Mesenchymal stem cell (in vitro differentiated cells and primary cell): ENCODE measurements at regions not wholly inside any gene's neighbourhood (a gene's known extent, or its start where the extent isn't known, plus 50 kb on each side); places are given as distances from the start of the nearest gene placed in this dataset.

Experiments used
- DNase-seq: peaks from one replicate; pipeline ENCODE4 v3.0.0-alpha.2; 2013
- H2AFZ ChIP-seq: one replicate; pipeline ENCODE4 v1.6.1; 2013; ENCODE audit warnings: low read depth, mild to moderate bottlenecking, control low read depth, inconsistent platforms, low read length, moderate library complexity
- H2AK5ac ChIP-seq: 2 replicates; pipeline ENCODE4 v1.6.1; 2013; ENCODE audit warnings: low read length, moderate library complexity, mild to moderate bottlenecking, inconsistent platforms; ENCODE audit not compliant: severe bottlenecking
- H2BK120ac ChIP-seq: one replicate; pipeline ENCODE4 v1.6.1; 2013; ENCODE audit warnings: low read depth, mild to moderate bottlenecking, inconsistent platforms, low read length, moderate library complexity
- H2BK12ac ChIP-seq, 2 experiments: one replicate each; pipeline ENCODE4 v1.6.1; 2013; ENCODE audit warnings: inconsistent platforms in 2 of 2, low read length in 2 of 2, mild to moderate bottlenecking in 2 of 2, moderate library complexity in 2 of 2, control low read depth in 1 of 2
- H2BK15ac ChIP-seq: one replicate; pipeline ENCODE4 v1.6.1; 2013; ENCODE audit warnings: mild to moderate bottlenecking, low read depth, inconsistent platforms; ENCODE audit not compliant: poor library complexity, severe bottlenecking
- H2BK5ac ChIP-seq: 2 replicates; pipeline ENCODE4 v1.6.1; 2013; ENCODE audit warnings: low read depth, mild to moderate bottlenecking, low read length, control low read depth, inconsistent platforms; ENCODE audit not compliant: poor library complexity, severe bottlenecking
- H3K14ac ChIP-seq, 2 experiments: one replicate each; pipeline ENCODE4 v1.6.1; 2013; ENCODE audit warnings: inconsistent platforms in 2 of 2, low read length in 2 of 2, control low read depth in 1 of 2, mild to moderate bottlenecking in 1 of 2, moderate library complexity in 1 of 2
- H3K18ac ChIP-seq, 2 experiments: one replicate each; pipeline ENCODE4 v1.6.1; 2013; ENCODE audit warnings: inconsistent platforms in 2 of 2, low read length in 2 of 2, control low read depth in 1 of 2, low read depth in 1 of 2, mild to moderate bottlenecking in 1 of 2
- H3K23ac ChIP-seq, 2 experiments: one replicate each; pipeline ENCODE4 v1.6.1; 2013; ENCODE audit warnings: inconsistent platforms in 2 of 2, low read length in 2 of 2, mild to moderate bottlenecking in 2 of 2, moderate library complexity in 2 of 2, control low read depth in 1 of 2
- H3K27ac ChIP-seq: 2 replicates; pipeline ENCODE4 v1.5.1; 2013; ENCODE audit warnings: mild to moderate bottlenecking, moderate library complexity, low read length, control low read depth, inconsistent platforms; ENCODE audit not compliant: poor library complexity, severe bottlenecking
- H3K27me3 ChIP-seq, 2 experiments: 2 replicates each; pipeline versions ENCODE4 v1.6.1 to v1.7.0; 2013; ENCODE audit warnings: low read length in 2 of 2, mild to moderate bottlenecking in 2 of 2, moderate library complexity in 2 of 2, control low read depth in 1 of 2, inconsistent platforms in 1 of 2; ENCODE audit not compliant: control insufficient read depth in 1 of 2, insufficient read depth in 1 of 2
- H3K36me3 ChIP-seq, 2 experiments: 2 replicates each; pipeline versions ENCODE4 v1.6.1 to v1.7.0; 2013; ENCODE audit warnings: low read length in 2 of 2, control low read depth in 1 of 2, inconsistent platforms in 1 of 2, low read depth in 1 of 2, mild to moderate bottlenecking in 1 of 2; ENCODE audit not compliant: insufficient read depth in 2 of 2, control insufficient read depth in 1 of 2
- H3K4ac ChIP-seq, 2 experiments: one replicate each; pipeline ENCODE4 v1.6.1; 2013; ENCODE audit warnings: inconsistent platforms in 2 of 2, low read length in 2 of 2, mild to moderate bottlenecking in 2 of 2, moderate library complexity in 2 of 2, control low read depth in 1 of 2, low read depth in 1 of 2
- H3K4me1 ChIP-seq: 2 replicates; pipeline ENCODE4 v1.6.1; 2013; ENCODE audit warnings: low read depth, low read length, control low read depth; ENCODE audit not compliant: control insufficient read depth, insufficient read depth
- H3K4me2 ChIP-seq: 2 replicates; pipeline ENCODE4 v1.6.1; 2013; ENCODE audit warnings: low read length, mild to moderate bottlenecking, inconsistent platforms; ENCODE audit not compliant: poor library complexity, severe bottlenecking
- H3K4me3 ChIP-seq, 2 experiments: 2 replicates each; pipeline versions ENCODE4 v1.5.1 to v1.7.0; 2013; ENCODE audit warnings: low read length in 2 of 2, mild to moderate bottlenecking in 2 of 2, control low read depth in 1 of 2, low read depth in 1 of 2; ENCODE audit not compliant: insufficient read depth in 1 of 2
- H3K79me1 ChIP-seq: replicated peaks from 2 replicates; pipeline ENCODE4 v1.6.1; 2013; ENCODE audit warnings: mild to moderate bottlenecking, control low read depth, low read length, inconsistent platforms; ENCODE audit not compliant: poor library complexity, severe bottlenecking
- H3K9ac ChIP-seq: 2 replicates; pipeline ENCODE4 v1.7.0; 2013; ENCODE audit warnings: mild to moderate bottlenecking, low read length, moderate library complexity
- H3K9me3 ChIP-seq: 2 replicates; pipeline ENCODE4 v1.7.0; 2013; ENCODE audit warnings: mild to moderate bottlenecking, low read length; ENCODE audit not compliant: control insufficient read depth
- H4K8ac ChIP-seq: one replicate; pipeline ENCODE4 v1.6.1; 2013; ENCODE audit warnings: inconsistent platforms, mild to moderate bottlenecking, low read length, moderate library complexity
- H4K91ac ChIP-seq: one replicate; pipeline ENCODE4 v1.6.1; 2013; ENCODE audit warnings: mild to moderate bottlenecking, low read length, inconsistent platforms
- WGBS: methylation state at CpG from one replicate; pipeline ENCODE4 v1.1.7; 2013; ENCODE audit warnings: mixed read lengths; 5-methylcytosine and 5-hydroxymethylcytosine counted together

- no peak overlapping the region for H2AK5ac ChIP-seq
- no peak overlapping the region for H2BK15ac ChIP-seq
- H2BK120ac ChIP-seq: no peak overlapping the region
- H3K4me1 ChIP-seq: no peaks in the 10 kb centered on the region
- WGBS: no CpG with 5 or more reads among the region's 1 CpG
- no peak overlapping the region for H4K8ac ChIP-seq
- no peaks in the 10 kb centered on the region for H3K9me3 ChIP-seq
- no peak for DNase-seq
- H3K18ac ChIP-seq: no peak overlapping the region
- no peak overlapping the region for H3K27ac ChIP-seq
- no peak overlapping the region for H3K23ac ChIP-seq
- H3K4me3 ChIP-seq: no peak overlapping the region
- no peak overlapping the region for H2BK5ac ChIP-seq
- H3K36me3 ChIP-seq: no peaks in the 10 kb centered on the region
- H3K27me3 ChIP-seq: no peaks in the 10 kb centered on the region
- H3K4me2 ChIP-seq: no peak overlapping the region
- H2AFZ ChIP-seq: no peak overlapping the region
- H3K79me1 ChIP-seq: no peaks in the 10 kb centered on the region
- no peak overlapping the region for H3K9ac ChIP-seq
- no peak overlapping the region for H2BK12ac ChIP-seq
- no peak overlapping the region for H3K14ac ChIP-seq
- no peak overlapping the region for H4K91ac ChIP-seq
- H3K4ac ChIP-seq: no peak overlapping the region
Measured at GRCh38 chr12:82109243-82109642, 248.9 kb downstream of the CCDC59 start.

GRCh38 chr12:82108615-82109014, 249.6 kb downstream of the CCDC59 start:
- Histone ChIP-seq H3K14ac (no peak overlapping the region), H3K9ac (no peak overlapping the region), H3K23ac (no peak overlapping the region), H2BK5ac (no peak overlapping the region), H3K4me3 (no peak overlapping the region), H2AK5ac (no peak overlapping the region), H2BK12ac (no peak overlapping the region), H2BK120ac (no peak overlapping the region), H3K79me1 (no peaks in the 10 kb centered on the region), H3K4me2 (no peak overlapping the region), H3K4me1 (no peaks in the 10 kb centered on the region), H4K8ac (no peak overlapping the region), H3K27me3 (no peaks in the 10 kb centered on the region), H3K18ac (no peak overlapping the region), H3K4ac (no peak overlapping the region), H3K9me3 (no peaks in the 10 kb centered on the region), H3K36me3 (no peaks in the 10 kb centered on the region), H4K91ac (no peak overlapping the region), H2AFZ (no peak overlapping the region), H2BK15ac (no peak overlapping the region), H3K27ac (no peak overlapping the region)
- DNase-seq: no peak
- WGBS: 67% methylated on average over 1 of the region's 1 CpG

- Histone ChIP-seq H3K23ac (no peak overlapping the region), H3K79me1 (no peaks in the 10 kb centered on the region), H3K18ac (no peak overlapping the region), H3K4me2 (no peak overlapping the region), H2BK120ac (no peak overlapping the region), H4K8ac (no peak overlapping the region), H3K4ac (no peak overlapping the region), H2BK12ac (no peak overlapping the region), H3K14ac (no peak overlapping the region), H2BK5ac (no peak overlapping the region), H3K9me3 (peaks cover 17% of the 10 kb centered on the region), H3K27ac (no peak overlapping the region), H2AK5ac (no peak overlapping the region), H3K4me3 (no peak overlapping the region), H3K36me3 (no peaks in the 10 kb centered on the region), H3K9ac (no peak overlapping the region), H3K4me1 (no peaks in the 10 kb centered on the region), H2BK15ac (no peak overlapping the region), H2AFZ (no peak overlapping the region), H4K91ac (no peak overlapping the region), H3K27me3 (no peaks in the 10 kb centered on the region)
- DNase-seq: no peak
Measured at GRCh38 chr12:82099216-82099615, 259.0 kb downstream of the CCDC59 start.

GRCh38 chr12:82097877-82098276, 260.3 kb downstream of the CCDC59 start:
- H3K4me2 ChIP-seq: no peak overlapping the region
- no peak overlapping the region for H3K18ac ChIP-seq
- H3K4me3 ChIP-seq: no peak overlapping the region
- no peak overlapping the region for H3K23ac ChIP-seq
- no peak overlapping the region for H3K4ac ChIP-seq
- no peak for DNase-seq
- WGBS: 60% methylated on average over 1 of the region's 1 CpG
- no peak overlapping the region for H3K27ac ChIP-seq
- H3K4me1 ChIP-seq: no peaks in the 10 kb centered on the region
- no peaks in the 10 kb centered on the region for H3K79me1 ChIP-seq
- no peak overlapping the region for H2BK12ac ChIP-seq
- no peak overlapping the region for H2BK5ac ChIP-seq
- no peak overlapping the region for H2AK5ac ChIP-seq
- H4K91ac ChIP-seq: no peak overlapping the region
- H3K27me3 ChIP-seq: no peaks in the 10 kb centered on the region
- no peak overlapping the region for H2AFZ ChIP-seq
- no peak overlapping the region for H3K14ac ChIP-seq
- H3K9me3 ChIP-seq: peaks cover 17% of the 10 kb centered on the region
- no peak overlapping the region for H4K8ac ChIP-seq
- H3K9ac ChIP-seq: no peak overlapping the region
- H2BK15ac ChIP-seq: no peak overlapping the region
- no peaks in the 10 kb centered on the region for H3K36me3 ChIP-seq
- no peak overlapping the region for H2BK120ac ChIP-seq
